Subcutaneous abdominal adipose tissue (tissue), 5 donors: ENCODE measurements at regions not wholly inside any gene's neighbourhood (a gene's known extent, or its start where the extent isn't known, plus 50 kb on each side); places are given as distances from the start of the nearest gene placed in this dataset.

Experiments
- H3K27ac ChIP-seq: one replicate; pipeline ENCODE4 v1.7.0; 2013; ENCODE audit warnings: low read depth, mild to moderate bottlenecking, inconsistent platforms, low read length, moderate library complexity
- H3K27me3 ChIP-seq, 5 donors: one replicate each; pipeline ENCODE4 v1.7.0; 2013; ENCODE audit warnings: low read length in 5 of 5, inconsistent platforms in 1 of 5; ENCODE audit not compliant: control insufficient read depth in 5 of 5, insufficient read depth in 4 of 5
- H3K36me3 ChIP-seq, 5 donors: one replicate each; pipeline ENCODE4 v1.7.0; 2013; ENCODE audit warnings: low read length in 5 of 5; ENCODE audit not compliant: control insufficient read depth in 5 of 5, insufficient read depth in 5 of 5
- H3K4me1 ChIP-seq, 5 donors: one replicate each; pipeline ENCODE4 v1.7.0; 2013; ENCODE audit warnings: low read length in 5 of 5, mild to moderate bottlenecking in 3 of 5, moderate library complexity in 1 of 5; ENCODE audit not compliant: control insufficient read depth in 5 of 5, insufficient read depth in 5 of 5
- H3K4me3 ChIP-seq, 5 donors: one replicate each; pipeline ENCODE4 v1.7.0; 2013; ENCODE audit warnings: low read length in 5 of 5, low read depth in 1 of 5
- H3K9ac ChIP-seq, 5 donors: one replicate each; pipeline ENCODE4 v1.7.0; 2013; ENCODE audit warnings: low read length in 5 of 5, mild to moderate bottlenecking in 4 of 5, moderate library complexity in 3 of 5
- H3K9me3 ChIP-seq, 5 donors: one replicate each; pipeline ENCODE4 v1.7.0; 2013; ENCODE audit warnings: low read length in 5 of 5; ENCODE audit not compliant: control insufficient read depth in 5 of 5
- donor health status: healthy.
- donor health status: healthy.
- donor health status: healthy.
- donor health status: healthy.
- donor health status: healthy.

GRCh38 chr1:119294199-119294598 lies 74.4 kb upstream of the HAO2 start:
- Histone ChIP-seq H3K27me3 (no peaks in the 10 kb centered on the region), H3K36me3 (no peaks in the 10 kb centered on the region), H3K9me3 (no peaks in the 10 kb centered on the region), H3K27ac (no peak overlapping the region), H3K4me1 (no peaks in the 10 kb centered on the region), H3K9ac (no peak overlapping the region), H3K4me3 (no peak overlapping the region)

- H3K4me3 ChIP-seq = no peak overlapping the region
- H3K4me1 ChIP-seq = no peaks in the 10 kb centered on the region
- no peak overlapping the region for H3K9ac ChIP-seq
- H3K36me3 ChIP-seq = no peaks in the 10 kb centered on the region
- no peak overlapping the region for H3K27ac ChIP-seq
- no peaks in the 10 kb centered on the region for H3K9me3 ChIP-seq
- H3K27me3 ChIP-seq = no peaks in the 10 kb centered on the region
These were observed 73.9 kb upstream of the HAO2 start for GRCh38 chr1:119294722-119295121.

GRCh38 chr1:119298687-119299303 lies 69.8 kb upstream of the HAO2 start:
- no peak overlapping the region for H3K9ac ChIP-seq
- H3K27ac ChIP-seq = no peak overlapping the region
- H3K4me1 ChIP-seq = peaks cover 0 to 2% (median under 1%) of the 10 kb centered on the region in 5 donors
- H3K9me3 ChIP-seq = no peaks in the 10 kb centered on the region
- no peak overlapping the region for H3K4me3 ChIP-seq
- H3K36me3 ChIP-seq = no peaks in the 10 kb centered on the region
- H3K27me3 ChIP-seq = peaks cover 0 to 4% (median 0%) of the 10 kb centered on the region in 5 donors

- Histone ChIP-seq H3K4me1 (peaks cover 0 to 6% (median 4%) of the 10 kb centered on the region in 5 donors), H3K9ac (no peak overlapping the region)
These were observed 66.6 kb upstream of the HAO2 start for GRCh38 chr1:119302011-119302410.

GRCh38 chr1:119308130-119308700 lies 60.4 kb upstream of the HAO2 start:
- H3K36me3 ChIP-seq = no peaks in the 10 kb centered on the region
- no peak overlapping the region for H3K9ac ChIP-seq
- no peak overlapping the region for H3K4me3 ChIP-seq
- no peak overlapping the region for H3K27ac ChIP-seq
- H3K27me3 ChIP-seq = no peaks in the 10 kb centered on the region
- no peaks in the 10 kb centered on the region for H3K9me3 ChIP-seq
- peaks cover 0 to 6% (median 4%) of the 10 kb centered on the region in 5 donors for H3K4me1 ChIP-seq

More at GRCh38 chr1:119302011-119302410, 66.6 kb upstream of the HAO2 start:
- no peaks in the 10 kb centered on the region for H3K36me3 ChIP-seq
- H3K27me3 ChIP-seq = peaks cover 0 to 4% (median 0%) of the 10 kb centered on the region in 5 donors
- H3K4me3 ChIP-seq = no peak overlapping the region
- H3K9me3 ChIP-seq = no peaks in the 10 kb centered on the region
- no peak overlapping the region for H3K27ac ChIP-seq

GRCh38 chr1:119308806-119309205 lies 59.8 kb upstream of the HAO2 start:
- H3K4me1 ChIP-seq = peaks cover 0 to 6% (median 3%) of the 10 kb centered on the region in 5 donors
- H3K36me3 ChIP-seq = no peaks in the 10 kb centered on the region
- no peak overlapping the region for H3K27ac ChIP-seq
- no peak overlapping the region for H3K4me3 ChIP-seq
- no peak overlapping the region for H3K9ac ChIP-seq
- H3K9me3 ChIP-seq = no peaks in the 10 kb centered on the region
- no peaks in the 10 kb centered on the region for H3K27me3 ChIP-seq

GRCh38 chr1:119310301-119310700 lies 58.3 kb upstream of the HAO2 start:
- no peak overlapping the region for H3K27ac ChIP-seq
- no peak overlapping the region for H3K9ac ChIP-seq
- no peak overlapping the region for H3K4me3 ChIP-seq
- H3K4me1 ChIP-seq = no peaks in the 10 kb centered on the region
- no peaks in the 10 kb centered on the region for H3K27me3 ChIP-seq
- H3K36me3 ChIP-seq = no peaks in the 10 kb centered on the region
- H3K9me3 ChIP-seq = no peaks in the 10 kb centered on the region

GRCh38 chr1:119312500-119312899 lies 56.1 kb upstream of the HAO2 start:
- Histone ChIP-seq H3K4me3 (no peak overlapping the region), H3K27ac (no peak overlapping the region), H3K9me3 (no peaks in the 10 kb centered on the region), H3K36me3 (no peaks in the 10 kb centered on the region), H3K9ac (no peak overlapping the region), H3K4me1 (no peaks in the 10 kb centered on the region), H3K27me3 (peaks cover 0 to 3% (median 0%) of the 10 kb centered on the region in 5 donors)

GRCh38 chr1:119314001-119314796 lies 54.4 kb upstream of the HAO2 start:
- Histone ChIP-seq H3K9me3 (no peaks in the 10 kb centered on the region), H3K4me3 (no peak overlapping the region), H3K9ac (no peak overlapping the region), H3K27ac (no peak overlapping the region), H3K36me3 (no peaks in the 10 kb centered on the region), H3K4me1 (no peaks in the 10 kb centered on the region), H3K27me3 (peaks cover 0 to 3% (median 0%) of the 10 kb centered on the region in 5 donors)

GRCh38 chr1:119316870-119317416 lies 51.6 kb upstream of the HAO2 start:
- H3K9ac ChIP-seq = no peak overlapping the region
- H3K27me3 ChIP-seq = peaks cover 0 to 3% (median 0%) of the 10 kb centered on the region in 5 donors
- no peaks in the 10 kb centered on the region for H3K4me1 ChIP-seq
- no peak overlapping the region for H3K4me3 ChIP-seq
- H3K9me3 ChIP-seq = no peaks in the 10 kb centered on the region
- H3K36me3 ChIP-seq = no peaks in the 10 kb centered on the region
- no peak overlapping the region for H3K27ac ChIP-seq
